H9 (cell line): ENCODE measurements at regions not wholly inside any gene's neighbourhood (a gene's known extent, or its start where the extent isn't known, plus 50 kb on each side); places are given as distances from the start of the nearest gene placed in this dataset.

Experiments used
- DNase-seq: peaks from one replicate; pipeline ENCODE4 v3.0.0-alpha.2; 2017
- H2AFZ ChIP-seq: one replicate; pipeline ENCODE4 v1.6.1; 2013; ENCODE audit warnings: mild to moderate bottlenecking, low read length, control low read depth, moderate library complexity
- H2AK5ac ChIP-seq: 2 replicates; pipeline ENCODE4 v1.6.1; 2013; ENCODE audit warnings: low read length, control low read depth, mixed read lengths; ENCODE audit not compliant: insufficient read length
- H2BK120ac ChIP-seq: one replicate; pipeline ENCODE4 v1.6.1; 2013; ENCODE audit warnings: low read depth, mild to moderate bottlenecking, low read length, control low read depth, inconsistent platforms; ENCODE audit not compliant: poor library complexity, severe bottlenecking
- H2BK12ac ChIP-seq: 2 replicates; pipeline ENCODE4 v1.6.1; 2013; ENCODE audit warnings: low read length, control low read depth, mixed read lengths, low read depth; ENCODE audit not compliant: insufficient read length
- H2BK15ac ChIP-seq: 2 replicates; pipeline ENCODE4 v1.6.1; 2013; ENCODE audit warnings: low read depth, low read length, control low read depth
- H2BK20ac ChIP-seq: one replicate; pipeline ENCODE4 v1.6.1; 2013; ENCODE audit warnings: low read depth, mild to moderate bottlenecking, low read length, control low read depth, inconsistent platforms; ENCODE audit not compliant: poor library complexity, severe bottlenecking
- H2BK5ac ChIP-seq: 2 replicates; pipeline ENCODE4 v1.6.1; 2013; ENCODE audit warnings: low read length, control low read depth, mixed read lengths; ENCODE audit not compliant: insufficient read length
- H3K14ac ChIP-seq: 2 replicates; pipeline ENCODE4 v1.6.1; 2013; ENCODE audit warnings: low read length, control low read depth; ENCODE audit not compliant: insufficient read depth
- H3K18ac ChIP-seq: 2 replicates; pipeline ENCODE4 v1.6.1; 2013; ENCODE audit warnings: low read depth, mild to moderate bottlenecking, mixed read lengths, low read length, control low read depth; ENCODE audit not compliant: insufficient read length
- H3K23ac ChIP-seq: 2 replicates; pipeline ENCODE4 v1.6.1; 2013; ENCODE audit warnings: low read length, control low read depth, mixed read lengths, low read depth; ENCODE audit not compliant: insufficient read length
- H3K23me2 ChIP-seq: 2 replicates; pipeline ENCODE4 v1.6.1; 2013; ENCODE audit warnings: low read depth, mild to moderate bottlenecking, mixed read lengths, low read length, control low read depth; ENCODE audit not compliant: insufficient read length, poor library complexity, severe bottlenecking
- H3K27ac ChIP-seq: 2 replicates; pipeline ENCODE4 v1.5.1; 2013; ENCODE audit warnings: low read length, control low read depth, mixed read lengths, low read depth; ENCODE audit not compliant: insufficient read length
- H3K27me3 ChIP-seq: 2 replicates; pipeline ENCODE4 v1.6.1; 2013; ENCODE audit warnings: low read length, control low read depth, inconsistent platforms; ENCODE audit not compliant: insufficient read depth
- H3K4ac ChIP-seq: 2 replicates; pipeline ENCODE4 v1.6.1; 2013; ENCODE audit warnings: low read depth, mild to moderate bottlenecking, control low read depth, inconsistent platforms, low read length, moderate library complexity
- H3K4me1 ChIP-seq: 2 replicates; pipeline ENCODE4 v1.6.1; 2013; ENCODE audit warnings: low read length, control low read depth, inconsistent platforms; ENCODE audit not compliant: insufficient read depth
- H3K4me2 ChIP-seq: 2 replicates; pipeline ENCODE4 v1.6.1; 2013; ENCODE audit warnings: low read length, control low read depth, mixed read lengths; ENCODE audit not compliant: insufficient read length, insufficient read depth
- H3K56ac ChIP-seq: 2 replicates; pipeline ENCODE4 v1.6.1; 2013; ENCODE audit warnings: low read depth, mild to moderate bottlenecking, mixed read lengths, low read length, control low read depth; ENCODE audit not compliant: insufficient read length
- H3K79me1 ChIP-seq: 2 replicates; pipeline ENCODE4 v1.6.1; 2013; ENCODE audit warnings: low read depth, mild to moderate bottlenecking, moderate library complexity, low read length, control low read depth, inconsistent platforms; ENCODE audit not compliant: insufficient read depth, poor library complexity, severe bottlenecking
- H3K79me2 ChIP-seq: 2 replicates; pipeline ENCODE4 v1.6.1; 2013; ENCODE audit warnings: low read length, control low read depth, inconsistent platforms; ENCODE audit not compliant: insufficient read depth
- H3K9ac ChIP-seq: 2 replicates; pipeline ENCODE4 v1.6.1; 2013; ENCODE audit warnings: low read length, control low read depth, mixed read lengths; ENCODE audit not compliant: insufficient read length; ENCODE audit errors: extremely low read depth
- H3K9me3 ChIP-seq: one replicate; pipeline ENCODE4 v1.6.1; 2013; ENCODE audit warnings: low read depth, low read length, inconsistent platforms; ENCODE audit not compliant: control insufficient read depth
- H3T11ph ChIP-seq: one replicate; pipeline ENCODE4 v1.6.1; 2013; ENCODE audit warnings: mild to moderate bottlenecking, low read length, control low read depth, inconsistent platforms
- H4K20me1 ChIP-seq: one replicate; pipeline ENCODE4 v1.6.1; 2013; ENCODE audit not compliant: control insufficient read depth, insufficient read length, insufficient read depth
- H4K5ac ChIP-seq: 2 replicates; pipeline ENCODE4 v1.6.1; 2013; ENCODE audit warnings: low read depth, mild to moderate bottlenecking, mixed read lengths, low read length, control low read depth; ENCODE audit not compliant: insufficient read length
- H4K8ac ChIP-seq: replicated peaks from 2 replicates; pipeline ENCODE4 v1.6.1; 2013; ENCODE audit warnings: low read length, control low read depth, mixed read lengths, low read depth; ENCODE audit not compliant: insufficient read length
- H4K91ac ChIP-seq: 2 replicates; pipeline ENCODE4 v1.6.1; 2013; ENCODE audit warnings: low read depth, mild to moderate bottlenecking, moderate library complexity, mixed read lengths, low read length, control low read depth; ENCODE audit not compliant: insufficient read length
- H3K27ac Mint-ChIP-seq, 3 experiments: 2 replicates in 2 of 3; 3 replicates in 1 of 3; pipeline ENCODE4 v1.8.0; 2020 to 2021; ENCODE audit warnings: mixed read lengths in 3 of 3, mild to moderate bottlenecking in 1 of 3, moderate library complexity in 1 of 3
- H3K27me3 Mint-ChIP-seq: 2 replicates; pipeline ENCODE4 v1.8.0; 2021; ENCODE audit warnings: low read depth, mild to moderate bottlenecking, moderate library complexity, mixed read lengths
- H3K36me3 Mint-ChIP-seq, 3 experiments: 2 replicates in 2 of 3; 3 replicates in 1 of 3; pipeline ENCODE4 v1.8.0; 2020 to 2021; ENCODE audit warnings: low read depth in 3 of 3, mixed read lengths in 3 of 3; ENCODE audit not compliant: insufficient read depth in 1 of 3
- H3K4me1 Mint-ChIP-seq, 2 experiments: 2 replicates each; pipeline ENCODE4 v1.8.0; 2020; ENCODE audit warnings: mixed read lengths in 2 of 2
- H3K4me3 Mint-ChIP-seq, 2 experiments: 2 replicates in 1 of 2; 3 replicates in 1 of 2; pipeline ENCODE4 v1.8.0; 2020 to 2021; ENCODE audit warnings: mild to moderate bottlenecking in 2 of 2, mixed read lengths in 2 of 2, moderate library complexity in 1 of 2
- H3K9me3 Mint-ChIP-seq, 2 experiments: 2 replicates in 1 of 2; 3 replicates in 1 of 2; pipeline ENCODE4 v1.8.0; 2020; ENCODE audit warnings: mild to moderate bottlenecking in 2 of 2, mixed read lengths in 2 of 2, moderate library complexity in 1 of 2
- CTCF ChIP-seq: fragments of 200-600 bp; sonication (generic); conservative IDR thresholded peaks from 3 replicates; pipeline ENCODE4 v1.8.0; 2021; ENCODE audit warnings: antibody characterized with exemption, mild to moderate bottlenecking
- WGBS: extraction: QIAGEN DNeasy Blood & Tissue Kit; methylation state at CpG from one replicate; pipeline ENCODE4 v1.1.7; 2013; ENCODE audit warnings: missing lambda C conversion rate, low lambda C conversion rate, mixed read lengths; ENCODE audit not compliant: insufficient read length; ENCODE audit errors: extremely low coverage; 5-methylcytosine and 5-hydroxymethylcytosine counted together

DNA sequence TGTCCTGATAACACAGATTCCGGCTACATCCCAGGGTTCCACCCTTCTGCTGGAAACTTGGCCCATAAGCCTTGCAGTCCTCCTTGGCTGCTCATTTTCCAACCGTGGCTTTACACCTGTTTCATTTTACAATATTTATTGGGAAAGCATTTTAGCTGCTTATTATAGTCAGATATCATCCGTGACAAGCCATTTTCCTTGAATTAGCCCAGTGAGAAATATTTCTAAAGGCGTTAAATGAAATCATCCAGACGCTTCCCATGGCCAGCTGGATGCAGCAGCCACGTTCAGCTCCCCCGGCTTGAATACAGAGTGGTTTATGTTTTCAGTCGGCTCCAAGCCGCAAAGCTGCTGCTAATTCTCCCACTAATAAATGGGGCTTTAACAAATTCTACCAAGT, 245.0 kb upstream of the PELI2 start:
- Mint-ChIP-seq H3K4me1 (peaks cover 4 to 5% of the 10 kb centered on the region in 2 experiments; a peak in 2 of 4 replicates), H3K9me3 (no peaks in the 10 kb centered on the region), H3K4me3 (no peak overlapping the region), H3K27me3 (no peaks in the 10 kb centered on the region; the same call in 1 of the 2 replicates), H3K27ac (no peak overlapping the region), H3K36me3 (no peaks in the 10 kb centered on the region)
- Histone ChIP-seq H3K79me1 (no peaks in the 10 kb centered on the region), H4K8ac (no peak overlapping the region), H4K91ac (no peak overlapping the region), H3T11ph (no peak overlapping the region), H3K27ac (no peak overlapping the region), H2BK15ac (no peak overlapping the region), H3K9me3 (no peaks in the 10 kb centered on the region), H2BK20ac (no peak overlapping the region), H2AK5ac (no peak overlapping the region), H3K4ac (no peak overlapping the region), H3K23ac (no peak overlapping the region), H3K9ac (no peak overlapping the region), H4K20me1 (no peaks in the 10 kb centered on the region), H3K23me2 (no peaks in the 10 kb centered on the region), H3K4me2 (no peak overlapping the region), H2BK12ac (no peak overlapping the region), H3K27me3 (no peaks in the 10 kb centered on the region), H3K18ac (no peak overlapping the region), H3K14ac (no peak overlapping the region), H2BK120ac (no peak overlapping the region), H2BK5ac (no peak overlapping the region), H3K56ac (no peak overlapping the region), H3K79me2 (no peaks in the 10 kb centered on the region), H4K5ac (no peak overlapping the region), H3K4me1 (no peaks in the 10 kb centered on the region), H2AFZ (no peak overlapping the region)
- no peak for TF ChIP-seq CTCF
- DNase-seq, result no peak
- no CpG with 5 or more reads among the region's 9 CpGs for WGBS
